ELF-1 (cell line): ENCODE measurements at regions not wholly inside any gene's neighbourhood (a gene's known extent, or its start where the extent isn't known, plus 50 kb on each side); places are given as distances from the start of the nearest gene placed in this dataset.
"Not testable (repeated sequence)": the region's sequence is repeated elsewhere in the genome, so short reads cannot be mapped to it uniquely, and the experiment has no call there.

Experiments used
- DNase-seq: peaks from one replicate; pipeline ENCODE4 v3.0.0-alpha.2; 2016; ENCODE audit warnings: low read depth, low spot score

- DNase-seq: peak; percentile 13
These were observed 86.6 kb downstream of the C5orf15 start for GRCh38 chr5:133881576-133882388.

GRCh38 chr5:133878236-133878555 is 90.2 kb downstream of the C5orf15 start:
- no peak for DNase-seq

- DNase-seq: no peak
These were observed 90.8 kb downstream of the C5orf15 start for GRCh38 chr5:133877351-133878235.

- no peak for DNase-seq
These were observed 92.2 kb downstream of the C5orf15 start for GRCh38 chr5:133876266-133876665.

- no peak for DNase-seq
These were observed 93.2 kb downstream of the C5orf15 start for GRCh38 chr5:133875179-133875578.

- no peak for DNase-seq
These were observed 95.0 kb downstream of the C5orf15 start for GRCh38 chr5:133873449-133873848.

GRCh38 chr5:133870661-133871060 is 97.8 kb downstream of the C5orf15 start:
- no peak for DNase-seq

- DNase-seq: no peak
These were observed 98.7 kb downstream of the C5orf15 start for GRCh38 chr5:133869519-133870335.

- DNase-seq: peak; percentile 68
These were observed 99.4 kb downstream of the C5orf15 start for GRCh38 chr5:133868946-133869518.

- no peak for DNase-seq
These were observed 100.4 kb downstream of the C5orf15 start for GRCh38 chr5:133867851-133868545.

- no peak for DNase-seq
These were observed 101.1 kb downstream of the C5orf15 start for GRCh38 chr5:133867341-133867740.

GRCh38 chr5:133866903-133867245 is 101.6 kb downstream of the C5orf15 start:
- DNase-seq: no peak

- no peak for DNase-seq
These were observed 102.1 kb downstream of the C5orf15 start for GRCh38 chr5:133866160-133866902.

GRCh38 chr5:133865113-133865512 is 103.3 kb downstream of the C5orf15 start:
- no peak for DNase-seq

- no peak for DNase-seq
These were observed 103.7 kb downstream of the C5orf15 start for GRCh38 chr5:133864711-133865110.

- DNase-seq: no peak
These were observed 104.4 kb downstream of the C5orf15 start for GRCh38 chr5:133863857-133864585.

- no peak for DNase-seq
These were observed 107.2 kb downstream of the C5orf15 start for GRCh38 chr5:133861161-133861737.

GRCh38 chr5:133859073-133859472 is 109.4 kb downstream of the C5orf15 start:
- DNase-seq: no peak

- DNase-seq: not testable (repeated sequence)
These were observed 110.7 kb downstream of the C5orf15 start for GRCh38 chr5:133857595-133858313.
